NCI-H146 treated with DMSO at 0.1 percent for 48 hours (cell line): ENCODE measurements at regions not wholly inside any gene's neighbourhood (a gene's known extent, or its start where the extent isn't known, plus 50 kb on each side); places are given as distances from the start of the nearest gene placed in this dataset.
"Not testable (repeated sequence)": the region's sequence is repeated elsewhere in the genome, so short reads cannot be mapped to it uniquely, and the experiment has no call there.

ENCODE experiments used
- DNase-seq: peaks from one replicate; lab custom pipeline; 2025; ENCODE audit not compliant: unreplicated experiment; lab: John Stamatoyannopoulos, UW

GRCh38 chr2:144748443-144748842 is 228.5 kb upstream of the ZEB2 start:
- DNase-seq: no peak

- DNase-seq: no peak
Observed at GRCh38 chr2:144747571-144747970, 227.7 kb upstream of the ZEB2 start.

GRCh38 chr2:144745424-144745823 is 225.5 kb upstream of the ZEB2 start:
- no peak for DNase-seq

- no peak for DNase-seq
Observed at GRCh38 chr2:144738749-144739148, 218.8 kb upstream of the ZEB2 start.

GRCh38 chr2:144730711-144731110 is 210.8 kb upstream of the ZEB2 start:
- no peak for DNase-seq

GRCh38 chr2:144724460-144724859 is 204.5 kb upstream of the ZEB2 start:
- not testable (repeated sequence) for DNase-seq

GRCh38 chr2:144718376-144718775 is 198.5 kb upstream of the ZEB2 start:
- no peak for DNase-seq

GRCh38 chr2:144715992-144716391 is 196.1 kb upstream of the ZEB2 start:
- DNase-seq: no peak

- DNase-seq: no peak
Observed at GRCh38 chr2:144713410-144713809, 193.5 kb upstream of the ZEB2 start.

- DNase-seq: no peak
Observed at GRCh38 chr2:144712550-144712940, 192.6 kb upstream of the ZEB2 start.

GRCh38 chr2:144711630-144712549 is 192.0 kb upstream of the ZEB2 start:
- no peak for DNase-seq

GRCh38 chr2:144711084-144711483 is 191.2 kb upstream of the ZEB2 start:
- DNase-seq: no peak

- DNase-seq: no peak
Observed at GRCh38 chr2:144708626-144709025, 188.7 kb upstream of the ZEB2 start.

GRCh38 chr2:144707736-144708326 is 187.9 kb upstream of the ZEB2 start:
- DNase-seq: no peak

GRCh38 chr2:144706647-144707046 is 186.7 kb upstream of the ZEB2 start:
- no peak for DNase-seq

- no peak for DNase-seq
Observed at GRCh38 chr2:144705328-144706245, 185.7 kb upstream of the ZEB2 start.

- DNase-seq: no peak
Observed at GRCh38 chr2:144704709-144705095, 184.8 kb upstream of the ZEB2 start.

- DNase-seq: no peak
Observed at GRCh38 chr2:144703852-144704708, 184.2 kb upstream of the ZEB2 start.

GRCh38 chr2:144702051-144702450 is 182.1 kb upstream of the ZEB2 start:
- DNase-seq: no peak

GRCh38 chr2:144701259-144701658 is 181.3 kb upstream of the ZEB2 start:
- no peak for DNase-seq

GRCh38 chr2:144698156-144698555 is 178.2 kb upstream of the ZEB2 start:
- DNase-seq: no peak
